Hepatic stellate cell (primary cell): ENCODE measurements at regions not wholly inside any gene's neighbourhood (a gene's known extent, or its start where the extent isn't known, plus 50 kb on each side); places are given as distances from the start of the nearest gene placed in this dataset.

Experiments used
- DNase-seq: peaks from one replicate; pipeline ENCODE4 v3.0.0; 2011; ENCODE audit warnings: low spot score

DNA sequence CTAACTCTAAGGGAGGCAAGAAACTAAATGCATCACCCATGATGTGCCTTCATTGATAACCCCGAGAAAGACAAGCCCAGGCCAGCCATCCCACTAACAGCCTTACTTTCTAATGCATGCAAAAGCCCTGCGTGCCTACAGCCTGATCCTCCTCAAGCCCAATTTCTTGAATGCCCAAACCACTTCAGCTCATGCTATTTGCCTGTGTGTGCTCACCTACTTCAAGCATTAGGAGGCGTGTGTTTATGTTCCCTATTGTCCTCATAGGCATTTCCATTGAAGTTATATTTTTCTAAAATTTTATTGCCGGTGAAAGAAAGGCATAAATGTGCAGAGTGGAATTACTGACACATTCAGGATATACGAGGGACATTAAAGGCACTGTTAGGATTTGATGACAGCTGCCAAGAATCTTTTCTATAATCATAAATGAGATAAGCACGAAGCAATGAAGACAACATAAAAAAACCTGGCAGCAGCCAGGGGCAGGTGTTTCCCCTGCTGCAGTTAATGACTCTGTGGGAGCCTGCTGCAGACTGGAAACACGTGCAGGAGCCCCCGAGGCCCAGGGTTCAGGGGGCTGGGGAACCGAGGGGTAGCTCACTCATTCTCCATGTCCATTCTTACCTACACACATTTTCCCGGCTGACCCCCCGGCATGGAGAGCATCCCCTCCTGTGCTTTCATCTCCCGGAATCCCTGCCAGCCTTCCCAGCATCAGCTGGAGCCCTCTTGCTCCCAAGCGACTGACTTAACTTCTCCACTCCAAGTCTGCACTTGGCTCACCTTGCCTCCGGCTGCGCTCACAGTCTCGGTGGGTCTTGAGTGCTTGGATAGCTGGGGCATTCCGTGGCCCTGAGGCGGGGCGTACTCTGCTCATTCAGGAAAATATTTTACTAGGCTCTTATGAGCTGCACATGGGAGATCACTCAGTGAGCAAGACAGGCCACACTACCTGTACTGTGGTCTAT is 292.3 kb upstream of the SIX2 start:
- DNase-seq: no peak

- no peak for DNase-seq
Observed at GRCh38 chr2:45300026-45300750, 290.9 kb upstream of the SIX2 start.

DNA sequence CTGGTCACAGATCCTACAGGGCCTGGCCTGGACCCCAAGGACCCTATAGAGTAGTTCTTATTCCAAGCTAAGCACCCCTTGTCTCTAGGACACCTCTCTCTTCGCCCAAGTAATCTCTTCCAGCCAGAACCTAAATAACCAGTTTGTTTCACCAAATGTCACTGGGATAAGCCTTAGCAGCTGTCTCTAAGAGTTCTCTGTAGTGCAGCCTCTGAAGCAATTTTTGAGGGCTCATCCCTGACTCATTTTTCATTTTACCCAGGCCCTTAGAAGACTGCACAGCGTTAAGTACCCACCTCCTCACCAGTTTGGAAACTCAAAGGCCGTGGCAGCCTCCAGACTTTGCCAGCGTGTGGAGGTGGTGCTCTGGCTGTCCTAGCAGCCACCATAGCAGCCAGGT is 290.1 kb upstream of the SIX2 start:
- DNase-seq: no peak

DNA sequence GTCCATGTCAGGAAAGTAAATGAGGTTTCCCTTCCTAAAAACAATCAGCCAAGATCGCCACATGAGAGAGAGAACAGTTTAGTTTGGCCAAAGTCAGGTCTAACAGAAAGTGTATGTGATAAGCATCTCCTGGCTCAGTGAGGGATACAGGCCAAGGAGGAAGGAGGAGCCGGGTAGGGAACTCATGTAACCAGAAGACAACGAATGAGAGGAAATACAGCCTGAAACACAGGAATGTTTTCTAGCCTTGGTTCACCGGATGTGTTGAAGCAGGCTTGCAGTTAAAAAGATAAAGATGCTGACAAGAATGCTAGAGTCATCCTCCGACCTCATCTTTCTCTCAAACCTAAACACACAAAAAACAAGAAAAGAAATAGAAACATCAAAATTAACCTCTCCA is 283.9 kb upstream of the SIX2 start:
- DNase-seq: peak; percentile 24

DNA sequence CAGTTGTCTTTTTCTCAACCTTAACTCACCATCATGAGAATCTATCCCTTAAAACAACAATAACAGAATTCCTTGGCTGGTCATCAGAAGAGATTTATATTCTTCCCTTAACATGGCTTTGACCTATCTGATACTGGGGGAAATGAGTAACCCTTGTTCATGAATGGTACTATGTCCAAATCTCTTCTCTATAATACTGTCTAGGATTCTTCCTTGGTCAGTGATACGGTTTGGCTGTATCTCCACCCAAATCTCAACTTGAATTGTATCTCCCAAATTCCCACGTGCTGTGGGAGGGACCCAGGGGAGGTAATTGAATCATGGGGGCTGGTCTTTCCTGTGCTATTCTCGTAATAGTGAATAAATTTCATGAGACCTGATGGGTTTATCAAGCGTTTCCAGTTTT is 282.0 kb upstream of the SIX2 start:
- DNase-seq: no peak

- DNase-seq: no peak
Observed at GRCh38 chr2:45289997-45290709, 280.9 kb upstream of the SIX2 start.

- DNase-seq: no peak
Observed at GRCh38 chr2:45288532-45289417, 279.5 kb upstream of the SIX2 start.

- no peak for DNase-seq
Observed at GRCh38 chr2:45287045-45287444, 277.8 kb upstream of the SIX2 start.

DNA sequence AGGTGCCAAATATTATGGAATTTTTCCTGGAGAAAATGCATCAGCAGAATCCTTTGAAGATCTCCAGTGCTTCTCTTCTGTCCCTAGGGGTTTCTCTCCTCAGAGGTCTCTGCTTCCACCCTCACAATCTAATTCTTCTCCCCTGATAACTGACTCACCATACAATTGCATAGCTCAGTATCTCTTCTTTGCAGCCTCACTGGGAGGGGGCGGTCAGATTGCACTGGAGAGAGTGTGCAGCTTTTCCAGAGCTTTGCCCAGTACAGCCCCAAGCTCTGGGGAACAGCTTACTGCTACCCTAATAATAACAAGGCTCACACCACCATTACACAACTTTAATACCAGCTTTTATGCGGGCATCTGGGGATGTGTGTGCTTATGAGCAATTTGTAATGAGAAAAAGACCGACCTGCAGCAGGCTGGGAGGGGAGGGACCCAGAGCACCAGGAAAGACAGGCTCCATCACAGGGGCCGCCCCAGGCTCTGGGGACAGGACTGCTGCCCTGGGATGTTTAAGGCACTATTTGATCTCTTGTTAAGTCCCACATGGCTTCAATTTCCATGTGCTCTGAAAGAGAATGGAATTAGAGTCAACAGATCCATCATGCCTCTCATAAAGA is 276.6 kb upstream of the SIX2 start:
- no peak for DNase-seq

DNA sequence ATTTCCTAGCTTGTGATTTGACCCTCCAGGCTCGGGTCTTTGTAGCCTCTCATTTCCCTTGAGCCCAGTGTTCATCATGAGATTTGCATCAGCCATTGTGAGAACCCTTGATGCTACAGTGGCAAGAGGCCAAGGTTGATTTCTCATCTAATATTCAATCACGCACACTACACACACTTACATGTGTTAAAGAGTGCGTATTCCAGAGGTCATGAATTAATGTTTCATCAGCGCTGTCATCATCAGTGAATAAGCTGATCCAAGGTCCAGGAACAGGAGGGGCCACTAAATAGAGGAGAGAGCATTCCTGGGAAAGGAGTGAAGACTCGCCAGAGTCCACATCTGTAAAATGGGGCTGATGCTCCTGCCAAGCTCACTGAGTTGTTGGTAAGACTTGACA is 276.1 kb upstream of the SIX2 start:
- no peak for DNase-seq

GRCh38 chr2:45284621-45284995 is 275.4 kb upstream of the SIX2 start:
- no peak for DNase-seq

GRCh38 chr2:45283764-45284620 is 274.7 kb upstream of the SIX2 start:
- peak; percentile 52 for DNase-seq

DNA sequence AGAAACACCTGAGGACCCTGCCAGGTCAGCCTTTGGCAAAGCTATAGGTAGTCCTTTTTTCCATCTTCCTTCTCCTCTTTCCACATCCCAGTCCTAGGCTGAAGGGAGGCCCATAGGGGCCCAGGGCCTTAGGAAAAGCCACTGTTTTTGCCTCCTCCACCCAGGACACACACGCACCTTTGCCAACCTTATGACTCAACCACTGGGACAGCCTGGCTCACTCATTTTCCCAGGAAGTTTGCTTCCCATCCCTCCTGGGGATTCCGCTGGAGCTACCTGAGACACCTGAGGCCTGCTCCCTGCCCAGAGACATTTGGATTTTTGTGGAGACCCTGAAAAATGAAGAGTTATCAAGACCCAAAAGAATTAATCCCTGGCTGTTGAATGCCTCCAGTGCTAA is 273.4 kb upstream of the SIX2 start:
- no peak for DNase-seq

- DNase-seq: no peak
Observed at GRCh38 chr2:45281311-45281710, 272.1 kb upstream of the SIX2 start.

GRCh38 chr2:45280794-45281193 is 271.5 kb upstream of the SIX2 start:
- no peak for DNase-seq

DNA sequence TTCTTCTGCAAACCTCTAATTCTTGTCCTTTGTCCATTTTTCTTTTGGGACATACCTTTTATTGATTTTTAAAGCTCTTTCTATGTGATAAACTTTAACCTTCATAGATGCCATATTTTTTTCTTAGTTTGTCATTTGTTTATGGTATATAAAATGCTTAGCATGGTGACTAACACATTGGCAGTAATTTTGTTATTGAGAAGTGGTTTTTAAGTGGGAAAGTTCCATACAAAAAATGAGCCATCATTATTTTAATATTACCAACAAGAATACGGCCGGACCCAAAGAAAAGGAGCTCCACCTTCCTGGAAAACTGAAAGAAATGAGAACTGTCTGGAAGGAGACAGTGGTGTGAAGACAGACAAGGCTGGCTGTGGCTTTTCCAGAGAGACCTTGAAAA is 270.1 kb upstream of the SIX2 start:
- DNase-seq: no peak

GRCh38 chr2:45278365-45279078 is 269.3 kb upstream of the SIX2 start:
- DNase-seq: peak; percentile 21

DNA sequence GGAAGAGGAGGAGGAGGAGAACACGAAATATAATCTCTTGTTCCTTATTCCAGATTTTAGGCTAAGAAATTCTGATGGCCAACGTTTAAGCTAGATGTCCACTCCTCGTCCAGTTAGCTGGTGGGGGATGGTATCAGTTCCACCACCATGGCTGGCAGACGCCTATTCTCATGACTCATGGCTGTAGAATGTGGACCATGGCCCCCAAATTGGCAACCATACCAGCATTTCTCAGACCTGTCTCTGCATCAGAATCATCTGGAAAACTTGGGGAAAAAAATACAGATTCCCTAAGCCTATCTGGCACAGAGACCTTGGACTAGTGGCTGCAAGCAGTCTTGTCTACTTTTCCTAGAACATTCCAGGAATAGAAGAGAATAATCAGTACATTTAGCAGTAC is 267.7 kb upstream of the SIX2 start:
- DNase-seq: no peak

- DNase-seq: no peak
Observed at GRCh38 chr2:45275806-45276205, 266.6 kb upstream of the SIX2 start.
